ENCODE measurements at regions not wholly inside any gene's neighbourhood (a gene's known extent, or its start where the extent isn't known, plus 50 kb on each side); places are given as distances from the start of the nearest gene placed in this dataset.
"Not testable (repeated sequence)": the region's sequence is repeated elsewhere in the genome, so short reads cannot be mapped to it uniquely, and the experiment has no call there.

DNA sequence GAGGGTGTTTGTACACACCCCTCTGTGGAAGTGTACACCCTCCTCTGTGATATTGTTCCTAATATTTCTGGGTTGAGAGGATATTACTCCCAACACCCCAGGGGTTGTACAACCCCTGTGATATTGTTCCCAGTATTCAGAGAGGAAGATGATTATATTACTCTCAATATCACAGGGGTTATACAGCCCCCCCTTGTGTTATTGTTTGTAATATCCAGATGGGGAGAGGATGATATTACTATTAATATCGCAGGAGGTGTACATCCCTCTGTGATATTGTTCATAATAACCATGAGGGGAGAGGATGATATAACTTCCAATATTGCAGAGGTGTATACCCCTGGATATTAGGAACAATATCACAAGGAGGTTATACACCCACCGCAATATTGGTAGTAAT lies 566.1 kb upstream of the MIS18BP1 start:
- no peak for DNase-seq

DNA sequence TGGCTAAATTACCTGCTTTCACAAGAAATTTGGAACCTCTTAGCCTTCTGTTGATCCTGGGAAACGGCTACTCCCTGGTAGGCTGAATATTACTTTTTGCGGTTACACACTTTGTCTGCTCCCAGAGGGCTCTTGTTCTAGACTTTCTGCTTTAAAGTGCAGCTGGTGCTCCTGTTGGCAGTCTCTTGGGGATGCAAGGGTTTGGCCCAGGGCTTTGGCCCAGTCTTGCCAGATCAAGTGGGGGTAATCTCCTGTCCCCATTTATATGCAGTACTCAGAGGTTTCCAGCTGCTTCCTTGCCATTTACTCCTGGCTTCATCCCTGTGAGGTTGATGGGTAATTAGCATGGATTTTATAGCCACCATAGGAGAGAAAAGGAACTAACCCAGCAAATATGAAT lies 558.2 kb upstream of the MIS18BP1 start:
- DNase-seq = no peak

DNA sequence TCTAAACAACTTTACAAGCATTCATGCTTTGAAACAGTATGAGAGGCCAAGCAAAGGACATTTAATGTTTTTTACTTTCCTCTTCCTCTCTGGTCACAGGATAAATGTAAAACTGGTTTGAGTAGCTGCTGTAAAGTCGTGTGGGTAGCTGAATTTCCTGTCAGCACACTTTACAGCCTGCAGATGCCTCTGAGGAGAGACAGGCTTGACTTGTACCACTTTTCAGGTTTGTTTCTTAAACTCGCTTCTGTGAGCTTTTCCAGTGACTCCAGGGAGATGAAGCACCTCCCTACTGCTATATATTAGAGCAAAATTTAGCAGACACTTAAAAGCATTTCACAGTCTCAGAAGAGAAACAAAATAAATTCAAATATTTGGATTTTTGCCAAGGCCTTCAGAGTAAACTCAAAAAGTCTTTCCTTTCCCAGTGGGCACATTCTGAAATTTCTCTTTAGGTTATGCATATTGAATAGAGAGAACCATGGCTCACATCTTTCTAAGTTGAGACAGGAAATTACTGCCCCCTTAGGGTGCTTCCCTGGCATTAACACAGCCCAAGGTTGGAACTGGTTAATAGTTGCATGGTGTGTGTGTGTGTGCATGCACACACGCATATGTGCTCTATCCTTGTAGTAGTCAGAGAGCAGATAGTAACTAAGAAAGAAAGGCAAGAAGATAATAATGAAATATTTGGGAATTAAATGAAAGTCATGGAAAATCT lies 557.3 kb upstream of the MIS18BP1 start:
- DNase-seq = peak; percentile 31

GRCh38 chr14:45807178-45807899 lies 554.3 kb upstream of the MIS18BP1 start:
- no peak for DNase-seq

DNA sequence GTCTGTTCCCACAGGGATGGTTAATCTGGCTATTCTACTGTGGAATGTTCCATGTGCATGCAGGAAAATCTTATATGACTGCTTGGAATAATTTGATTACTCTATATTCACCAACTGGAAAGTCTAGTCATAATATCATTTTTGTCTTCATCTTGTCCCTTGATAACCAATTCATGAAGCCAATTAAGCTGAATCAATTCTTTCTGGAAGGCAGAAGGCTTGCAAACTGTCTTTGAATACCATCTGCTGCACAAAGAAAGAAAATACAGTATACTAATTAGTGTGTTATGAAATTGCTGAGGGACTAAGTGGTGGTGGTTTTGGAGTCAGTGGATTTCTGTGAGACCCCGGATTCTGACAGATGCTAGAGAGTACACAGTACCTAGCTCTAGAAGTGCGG lies 546.5 kb upstream of the MIS18BP1 start:
- DNase-seq = no peak

DNA sequence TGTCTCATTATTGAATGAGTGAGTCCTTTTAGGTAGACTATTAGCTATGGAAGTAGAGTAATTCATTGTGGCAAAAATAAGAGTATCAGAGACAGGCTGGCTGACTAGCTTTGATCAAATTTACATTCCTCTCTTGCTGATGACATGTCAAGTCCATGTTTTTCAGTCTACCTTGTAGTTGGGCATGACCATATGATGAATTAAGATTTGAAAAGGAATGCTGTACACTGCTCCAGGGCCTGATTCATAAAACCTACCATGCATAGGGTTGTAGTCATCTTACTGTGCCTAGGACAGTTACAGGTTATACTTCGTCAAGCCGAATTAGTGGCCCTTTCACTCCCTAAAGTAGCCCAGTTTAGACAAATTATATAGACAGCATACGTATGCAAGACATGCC lies 545.7 kb upstream of the MIS18BP1 start:
- no peak for DNase-seq

DNA sequence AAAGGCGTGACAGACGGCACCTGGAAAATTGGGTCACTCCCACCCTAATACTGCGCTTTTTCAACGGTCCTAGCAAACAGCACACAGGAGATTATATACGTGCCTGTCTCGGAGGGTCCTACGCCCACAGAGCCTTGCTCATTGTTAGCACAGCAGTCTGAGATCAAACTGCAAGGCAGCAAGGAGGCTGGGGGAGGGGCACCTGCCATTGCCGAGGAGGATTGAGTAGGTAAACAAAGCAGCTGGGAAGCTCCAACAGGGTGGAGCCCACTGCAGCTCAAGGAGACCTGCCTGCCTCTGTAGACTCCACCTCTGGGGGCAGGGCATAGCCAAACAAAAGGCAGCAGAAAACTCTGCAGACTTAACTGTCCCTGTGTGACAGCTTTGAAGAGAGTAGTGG lies 543.0 kb upstream of the MIS18BP1 start:
- not testable (repeated sequence) for DNase-seq

DNA sequence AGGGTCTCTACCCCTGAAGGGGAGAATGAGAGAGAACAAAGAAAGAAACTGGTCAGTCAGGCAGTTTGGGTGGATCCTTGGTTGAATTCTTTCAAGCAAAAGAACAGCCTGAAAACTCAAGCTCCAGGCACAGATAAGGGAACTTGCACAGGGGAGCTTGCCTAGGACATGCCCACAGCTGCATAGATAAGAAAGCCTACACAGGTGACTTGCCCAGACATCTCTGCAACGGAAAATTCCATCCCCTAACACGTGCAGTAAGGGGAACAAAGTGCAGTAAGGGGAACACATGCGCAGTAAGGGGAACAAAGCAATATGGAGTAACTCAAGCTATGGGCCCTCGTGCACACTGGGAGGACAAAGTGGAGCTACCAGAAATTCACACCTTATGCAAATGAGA lies 540.1 kb upstream of the MIS18BP1 start:
- DNase-seq = no peak

DNA sequence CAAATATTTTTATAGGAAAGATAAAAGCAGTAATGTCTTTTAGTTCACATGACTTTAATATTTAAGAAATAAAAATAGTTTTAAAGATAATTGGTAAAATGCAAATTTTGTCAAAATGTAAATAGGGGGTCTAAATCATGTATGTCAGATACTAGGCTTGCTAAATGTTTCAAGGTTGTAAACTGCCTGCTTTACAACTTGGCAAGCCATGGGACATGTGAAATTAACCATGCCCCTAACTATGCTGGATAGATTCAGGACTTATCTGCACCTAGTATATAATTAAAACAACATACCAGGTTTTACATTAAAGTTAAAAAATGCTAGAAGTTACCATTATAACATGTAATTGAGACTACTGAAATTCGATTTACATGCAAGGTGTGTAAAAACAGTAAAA lies 537.3 kb upstream of the MIS18BP1 start:
- DNase-seq = no peak

DNA sequence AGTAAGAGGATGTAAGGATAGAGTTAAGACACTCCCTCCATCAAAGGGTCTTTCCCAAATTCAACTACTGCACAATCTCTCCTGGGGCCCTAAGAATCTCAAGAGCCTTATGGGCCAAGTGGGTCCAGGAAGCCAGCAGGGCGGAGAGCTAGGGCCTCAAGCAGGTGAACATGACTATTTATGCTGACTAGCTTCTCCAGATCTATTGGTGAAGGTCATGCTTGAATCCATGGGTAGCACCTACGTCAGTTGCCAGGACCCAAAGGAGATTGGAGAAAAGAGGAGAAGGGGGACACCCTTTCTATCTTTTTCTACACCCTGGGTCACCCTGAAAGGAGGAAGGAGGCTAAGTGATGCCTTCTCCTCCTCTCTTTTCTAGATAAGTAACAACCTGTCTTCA lies 534.2 kb upstream of the MIS18BP1 start:
- DNase-seq = no peak

GRCh38 chr14:45786266-45786665 lies 533.3 kb upstream of the MIS18BP1 start:
- DNase-seq = no peak

DNA sequence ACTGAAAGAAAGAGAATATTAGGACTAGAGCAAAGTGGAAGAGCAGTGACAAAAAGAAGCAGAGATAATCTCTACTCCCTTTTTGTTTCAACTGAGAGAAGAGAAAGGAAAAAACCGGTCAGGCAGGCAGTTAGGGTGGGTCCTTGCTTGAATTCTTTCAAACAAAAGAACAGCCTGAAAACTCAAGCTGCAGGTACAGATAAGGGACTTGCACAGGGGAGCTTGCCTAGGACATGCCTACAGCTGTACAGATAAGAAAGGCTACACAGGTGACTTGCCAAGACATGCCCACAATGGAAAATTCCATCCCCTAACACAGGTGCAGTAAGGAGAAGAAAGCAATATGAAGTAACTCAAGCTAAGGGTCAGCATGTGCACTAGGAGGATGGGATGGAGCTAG lies 532.2 kb upstream of the MIS18BP1 start:
- no peak for DNase-seq

- DNase-seq = no peak
These were observed 513.2 kb upstream of the MIS18BP1 start for GRCh38 chr14:45766247-45766646.

GRCh38 chr14:45757655-45758054 lies 504.7 kb upstream of the MIS18BP1 start:
- DNase-seq = no peak

DNA sequence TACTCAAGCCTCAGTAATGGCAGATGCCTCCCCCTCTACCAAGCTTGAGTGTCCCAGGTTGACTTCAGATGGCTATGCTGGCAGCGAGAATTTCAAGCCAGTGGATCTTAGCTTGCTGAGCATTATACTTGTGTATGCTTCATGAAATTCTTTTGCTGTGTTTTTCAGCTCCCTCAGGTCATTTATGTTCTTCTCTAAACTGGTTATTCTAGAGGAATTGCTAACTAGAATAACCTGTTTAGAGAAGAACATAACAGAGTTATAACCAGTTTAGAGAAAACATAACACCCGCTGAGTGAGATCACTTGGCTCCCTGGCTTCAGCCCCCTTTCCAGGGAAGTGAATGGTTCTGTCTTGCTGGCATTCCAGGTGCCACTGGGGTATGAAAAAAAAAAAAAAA lies 503.4 kb upstream of the MIS18BP1 start:
- not testable (repeated sequence) for DNase-seq

GRCh38 chr14:45743884-45744283 lies 490.9 kb upstream of the MIS18BP1 start:
- DNase-seq = no peak

DNA sequence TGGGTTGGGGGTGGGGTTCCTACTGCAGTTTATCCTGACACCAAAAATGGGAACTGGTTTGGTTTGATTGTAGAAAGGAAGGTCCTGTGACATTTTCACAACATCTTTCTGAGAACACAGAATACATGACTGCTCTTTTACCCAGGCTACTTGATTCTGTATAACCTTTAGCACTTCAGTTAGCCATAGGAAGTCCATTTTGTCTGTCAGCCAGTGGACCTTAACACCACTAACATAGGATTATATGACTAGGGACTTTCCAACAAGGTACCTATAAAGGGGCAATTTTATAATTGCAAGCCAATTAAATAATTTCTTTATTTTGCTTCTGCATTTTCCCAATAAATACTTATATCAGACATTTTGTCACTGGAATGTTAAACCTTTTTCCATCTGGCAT lies 489.2 kb upstream of the MIS18BP1 start:
- no peak for DNase-seq

DNA sequence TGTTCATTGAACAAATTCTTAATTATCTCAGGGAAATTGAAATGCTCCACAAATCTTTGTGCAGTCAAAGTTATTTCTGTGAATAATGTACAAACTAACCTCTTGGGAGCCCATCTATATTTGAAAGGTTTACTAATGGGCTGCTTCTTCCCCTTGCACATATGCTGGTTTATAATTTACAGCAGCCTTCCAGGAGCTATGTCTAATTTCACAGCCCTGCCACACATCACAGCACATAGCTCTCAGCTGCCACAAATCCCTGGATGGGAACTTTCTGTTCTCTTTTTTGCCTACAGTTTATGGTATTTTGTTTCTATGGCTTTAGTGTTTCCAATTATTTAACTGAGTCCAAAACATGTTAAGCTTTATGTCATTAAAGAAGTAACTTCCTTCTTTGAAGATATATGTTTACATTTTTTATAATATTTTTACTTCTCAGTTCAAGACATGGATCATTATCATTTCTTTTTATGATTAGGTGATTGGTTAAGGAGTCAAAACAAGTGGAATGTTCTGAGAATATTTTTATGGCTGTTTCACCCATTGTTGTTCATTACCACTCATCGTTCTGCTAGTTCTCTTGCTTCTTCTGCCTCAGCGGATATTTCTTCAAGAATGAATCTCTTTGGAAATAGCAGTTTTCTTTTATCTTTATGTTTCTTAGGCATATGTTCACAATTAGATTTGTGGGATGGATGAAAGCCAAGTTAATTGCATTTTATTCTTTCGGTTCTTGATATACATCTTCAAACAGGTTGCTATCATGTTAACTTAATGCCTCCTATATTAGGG lies 475.6 kb upstream of the MIS18BP1 start:
- no peak for DNase-seq

GRCh38 chr14:45727133-45727532 lies 474.1 kb upstream of the MIS18BP1 start:
- no peak for DNase-seq

GRCh38 chr14:45721472-45721871 lies 468.5 kb upstream of the MIS18BP1 start:
- DNase-seq = no peak

DNA sequence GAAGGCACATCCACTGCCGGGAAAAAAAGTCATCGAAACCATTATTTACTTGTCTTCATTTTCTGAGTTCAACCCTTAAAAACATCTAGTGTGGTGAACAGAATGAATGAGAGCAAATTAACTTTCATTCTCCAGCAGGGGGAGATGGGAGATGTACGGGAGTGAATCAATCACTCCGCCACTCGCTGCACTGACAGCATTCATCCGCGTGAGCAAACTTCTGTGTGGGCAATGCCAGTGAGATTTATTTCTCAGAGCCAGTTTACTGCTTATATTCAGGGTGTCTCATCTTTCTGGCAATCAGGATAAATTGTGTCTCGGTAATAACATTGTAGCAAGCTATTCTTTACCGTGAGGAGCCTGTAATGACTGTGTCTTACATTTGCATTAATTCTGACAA lies 463.6 kb upstream of the MIS18BP1 start:
- DNase-seq = no peak

GRCh38 chr14:45715946-45716345 lies 462.9 kb upstream of the MIS18BP1 start:
- DNase-seq = no peak

DNA sequence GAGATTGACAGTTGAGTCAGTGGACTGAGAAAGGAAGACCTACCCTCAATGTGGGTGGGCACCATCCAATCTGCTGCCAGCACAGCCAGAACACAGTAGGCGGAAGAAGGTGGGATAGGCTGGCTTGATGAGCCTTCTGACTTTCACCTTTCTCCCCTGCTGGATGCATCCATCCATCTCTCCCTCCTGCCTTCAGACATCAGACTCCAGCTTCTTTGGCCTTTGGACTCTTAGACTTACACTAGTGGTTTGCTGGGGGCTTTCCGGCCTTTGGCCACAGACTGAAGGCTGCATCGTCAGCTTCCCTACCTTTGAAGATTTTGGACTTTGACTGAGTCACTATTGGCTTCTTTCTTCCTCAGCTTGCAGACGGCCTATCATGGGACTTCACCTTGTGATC lies 456.5 kb upstream of the MIS18BP1 start:
- no peak for DNase-seq
